GM19043 (cell line): ENCODE measurements at regions not wholly inside any gene's neighbourhood (a gene's known extent, or its start where the extent isn't known, plus 50 kb on each side); places are given as distances from the start of the nearest gene placed in this dataset.
"Not testable (repeated sequence)": the region's sequence is repeated elsewhere in the genome, so short reads cannot be mapped to it uniquely, and the experiment has no call there.

ENCODE experiments used
- ATAC-seq: cut with Tn5 transposase; IDR thresholded peaks from one replicate; pipeline ENCODE4 v1.9.1; 2021; ENCODE audit warnings: low read depth; ENCODE audit not compliant: unreplicated experiment

GRCh38 chr16:17566656-17567450, 96.1 kb upstream of the XYLT1 start:
- no peak for ATAC-seq

GRCh38 chr16:17566075-17566474, 95.3 kb upstream of the XYLT1 start:
- no peak for ATAC-seq

- ATAC-seq: no peak
Measured at GRCh38 chr16:17565605-17566004, 94.8 kb upstream of the XYLT1 start.

- ATAC-seq: no peak
Measured at GRCh38 chr16:17564856-17565255, 94.1 kb upstream of the XYLT1 start.

- ATAC-seq: no peak
Measured at GRCh38 chr16:17563323-17564091, 92.7 kb upstream of the XYLT1 start.

- no peak for ATAC-seq
Measured at GRCh38 chr16:17561056-17561455, 90.3 kb upstream of the XYLT1 start.

GRCh38 chr16:17560548-17560947, 89.8 kb upstream of the XYLT1 start:
- no peak for ATAC-seq

GRCh38 chr16:17559394-17559793, 88.6 kb upstream of the XYLT1 start:
- ATAC-seq: no peak

- ATAC-seq: no peak
Measured at GRCh38 chr16:17557949-17558348, 87.2 kb upstream of the XYLT1 start.

- no peak for ATAC-seq
Measured at GRCh38 chr16:17557480-17557879, 86.7 kb upstream of the XYLT1 start.

- no peak for ATAC-seq
Measured at GRCh38 chr16:17556276-17557052, 85.7 kb upstream of the XYLT1 start.

GRCh38 chr16:17555176-17555575, 84.4 kb upstream of the XYLT1 start:
- ATAC-seq: no peak

- ATAC-seq: no peak
Measured at GRCh38 chr16:17552351-17552750, 81.6 kb upstream of the XYLT1 start.

GRCh38 chr16:17551682-17552081, 80.9 kb upstream of the XYLT1 start:
- not testable (repeated sequence) for ATAC-seq

- ATAC-seq: no peak
Measured at GRCh38 chr16:17548825-17549224, 78.1 kb upstream of the XYLT1 start.

GRCh38 chr16:17544785-17545184, 74.0 kb upstream of the XYLT1 start:
- ATAC-seq: no peak

- no peak for ATAC-seq
Measured at GRCh38 chr16:17544304-17544703, 73.5 kb upstream of the XYLT1 start.

GRCh38 chr16:17543073-17543472, 72.3 kb upstream of the XYLT1 start:
- no peak for ATAC-seq

GRCh38 chr16:17541324-17541723, 70.6 kb upstream of the XYLT1 start:
- no peak for ATAC-seq

GRCh38 chr16:17538927-17539326, 68.2 kb upstream of the XYLT1 start:
- no peak for ATAC-seq

GRCh38 chr16:17532338-17532995, 61.7 kb upstream of the XYLT1 start:
- ATAC-seq: no peak
